ENCODE measurements at regions not wholly inside any gene's neighbourhood (a gene's known extent, or its start where the extent isn't known, plus 50 kb on each side); places are given as distances from the start of the nearest gene placed in this dataset.
A peak's percentile ranks its signal among the peaks of the same experiment; 100 is the strongest.
"Not testable (repeated sequence)": the region's sequence is repeated elsewhere in the genome, so short reads cannot be mapped to it uniquely, and the experiment has no call there.

DNA sequence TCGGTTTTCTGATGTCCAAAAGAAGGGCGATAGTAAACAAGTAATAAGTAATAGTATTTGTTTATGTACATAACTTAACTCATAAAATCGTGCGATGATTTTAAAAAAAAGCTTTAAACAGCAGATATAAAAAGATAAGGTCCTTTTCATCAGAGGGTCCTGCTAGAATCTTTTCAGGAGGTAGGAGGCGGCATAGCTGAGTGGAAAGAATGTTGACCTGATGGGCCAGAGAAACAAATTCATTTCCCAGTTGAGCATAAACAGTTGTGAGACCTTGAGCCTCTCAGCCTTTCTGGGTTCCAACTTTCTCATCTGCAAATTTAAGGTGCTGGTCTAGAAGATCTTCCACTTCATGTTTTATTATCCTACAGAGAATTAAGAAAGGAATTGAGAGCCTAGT, 173.5 kb downstream of the LACC1 start:
- DNase-seq, result peak in 1 of 3 donors; percentile 56
- Histone ChIP-seq H3K9me3 (ENCODE audit: control insufficient read depth in 4 of 4, insufficient read depth in 3 of 4, low read length in 3 of 4) (no peaks in the 10 kb centered on the region), H3K4me3 (no peak overlapping the region), H3K4me1 (ENCODE audit: control insufficient read depth in 5 of 5, insufficient read depth in 5 of 5, low read length in 5 of 5) (peaks cover 2 to 27% (median 5%) of the 10 kb centered on the region in 5 donors), H3K36me3 (ENCODE audit: control insufficient read depth in 4 of 4, insufficient read depth in 4 of 4, low read length in 4 of 4) (no peaks in the 10 kb centered on the region), H3K9ac (ENCODE audit: insufficient read depth in 1 of 2, low read length in 2 of 2) (no peak overlapping the region), H3K27me3 (ENCODE audit: control insufficient read depth in 3 of 3, insufficient read depth in 3 of 3, low read length in 2 of 3) (no peaks in the 10 kb centered on the region), H3K27ac (ENCODE audit: low read depth in 1 of 2, low read length in 1 of 2) (peak overlapping the region in 1 of 2 donors; percentile 26)
- WGBS, 2 donors, result 61 to 78% methylated on average over 5 of the region's 5 CpGs
- ATAC-seq (ENCODE audit: insufficient read depth, low FRiP score), result no peak
- TF ChIP-seq CTCF (IDR thresholded peaks at IDR 0.05; ENCODE audit: control extremely low read depth, extremely low read depth), result no peak

GRCh38 chr13:44054525-44054924, 174.8 kb downstream of the LACC1 start:
- no peak for ATAC-seq (ENCODE audit: insufficient read depth, low FRiP score)
- 100% methylated on average over 1 of the region's 1 CpG for WGBS, 2 donors
- no peak for TF ChIP-seq CTCF (IDR thresholded peaks at IDR 0.05; ENCODE audit: control extremely low read depth, extremely low read depth)

GRCh38 chr13:44055681-44056080, 176.0 kb downstream of the LACC1 start:
- peaks cover 2 to 27% (median 9%) of the 10 kb centered on the region in 5 donors for H3K4me1 ChIP-seq (ENCODE audit: control insufficient read depth in 5 of 5, insufficient read depth in 5 of 5, low read length in 5 of 5)
- 20 to 31% methylated on average over 6 of the region's 6 CpGs for WGBS, 2 donors
- DNase-seq, result peak in 1 of 3 donors; percentile 26
- peak overlapping the region in 1 of 2 donors; percentile 5 for H3K27ac ChIP-seq (ENCODE audit: low read depth in 1 of 2, low read length in 1 of 2)
- not testable (repeated sequence) for H3K9ac ChIP-seq (ENCODE audit: insufficient read depth in 1 of 2, low read length in 2 of 2); H3K4me3 ChIP-seq; H3K9me3 ChIP-seq (ENCODE audit: control insufficient read depth in 4 of 4, insufficient read depth in 3 of 4, low read length in 3 of 4); H3K27me3 ChIP-seq (ENCODE audit: control insufficient read depth in 3 of 3, insufficient read depth in 3 of 3, low read length in 2 of 3); H3K36me3 ChIP-seq (ENCODE audit: control insufficient read depth in 4 of 4, insufficient read depth in 4 of 4, low read length in 4 of 4); ATAC-seq (ENCODE audit: insufficient read depth, low FRiP score)

More at GRCh38 chr13:44054525-44054924, 174.8 kb downstream of the LACC1 start:
- Histone ChIP-seq H3K9ac (ENCODE audit: insufficient read depth in 1 of 2, low read length in 2 of 2) (no peak overlapping the region), H3K27me3 (ENCODE audit: control insufficient read depth in 3 of 3, insufficient read depth in 3 of 3, low read length in 2 of 3) (no peaks in the 10 kb centered on the region), H3K36me3 (ENCODE audit: control insufficient read depth in 4 of 4, insufficient read depth in 4 of 4, low read length in 4 of 4) (no peaks in the 10 kb centered on the region), H3K4me1 (ENCODE audit: control insufficient read depth in 5 of 5, insufficient read depth in 5 of 5, low read length in 5 of 5) (peaks cover 2 to 27% (median 9%) of the 10 kb centered on the region in 5 donors), H3K4me3 (no peak overlapping the region), H3K27ac (ENCODE audit: low read depth in 1 of 2, low read length in 1 of 2) (no peak overlapping the region), H3K9me3 (ENCODE audit: control insufficient read depth in 4 of 4, insufficient read depth in 3 of 4, low read length in 3 of 4) (no peaks in the 10 kb centered on the region)
- no peak for DNase-seq

GRCh38 chr13:44058067-44058466, 178.4 kb downstream of the LACC1 start:
- DNase-seq (no peak), ATAC-seq (ENCODE audit: insufficient read depth, low FRiP score) (no peak)
- Histone ChIP-seq H3K36me3 (ENCODE audit: control insufficient read depth in 4 of 4, insufficient read depth in 4 of 4, low read length in 4 of 4) (no peaks in the 10 kb centered on the region), H3K27ac (ENCODE audit: low read depth in 1 of 2, low read length in 1 of 2) (no peak overlapping the region), H3K4me1 (ENCODE audit: control insufficient read depth in 5 of 5, insufficient read depth in 5 of 5, low read length in 5 of 5) (peaks cover 0 to 9% (median 7%) of the 10 kb centered on the region in 5 donors), H3K4me3 (no peak overlapping the region), H3K9me3 (ENCODE audit: control insufficient read depth in 4 of 4, insufficient read depth in 3 of 4, low read length in 3 of 4) (no peaks in the 10 kb centered on the region), H3K9ac (ENCODE audit: insufficient read depth in 1 of 2, low read length in 2 of 2) (no peak overlapping the region), H3K27me3 (ENCODE audit: control insufficient read depth in 3 of 3, insufficient read depth in 3 of 3, low read length in 2 of 3) (no peaks in the 10 kb centered on the region)
- no peak for TF ChIP-seq CTCF (IDR thresholded peaks at IDR 0.05; ENCODE audit: control extremely low read depth, extremely low read depth)
- 87 to 90% methylated on average over 4 of the region's 4 CpGs for WGBS, 2 donors
